Mucosa of descending colon (tissue), 3 donors: ENCODE measurements at regions not wholly inside any gene's neighbourhood (a gene's known extent, or its start where the extent isn't known, plus 50 kb on each side); places are given as distances from the start of the nearest gene placed in this dataset.

ENCODE experiments used
- ATAC-seq: fragments of 200-7000 bp; cut with Tn5 transposase; one replicate; pipeline ENCODE4 v1.9.1; 2020; ENCODE audit warnings: mild to moderate bottlenecking, moderate library complexity
- DNase-seq, 3 donors: peaks; one replicate each; pipeline ENCODE4 v3.0.0-alpha.2; 2020
- H3K36me3 ChIP-seq: fragments of 200-600 bp; one replicate; pipeline ENCODE4 v1.8.0; 2021; ENCODE audit warnings: low read depth, mild to moderate bottlenecking
- H3K4me1 ChIP-seq: fragments of 200-600 bp; one replicate; pipeline ENCODE4 v1.8.0; 2021; ENCODE audit warnings: low read depth, mild to moderate bottlenecking
- H3K4me3 ChIP-seq: fragments of 200-600 bp; one replicate; pipeline ENCODE4 v1.8.0; 2021; ENCODE audit warnings: mild to moderate bottlenecking
- H3K9me3 ChIP-seq: fragments of 200-600 bp; one replicate; pipeline ENCODE4 v1.8.0; 2021; ENCODE audit warnings: mild to moderate bottlenecking
- CTCF ChIP-seq: fragments of 200-600 bp; IDR thresholded peaks from one replicate; pipeline ENCODE4 v1.8.0; 2022; ENCODE audit warnings: antibody characterized with exemption, mild to moderate bottlenecking
- intact Hi-C, 2 donors: fragments of 100-400 bp; cut with DNase I in 1 of 2; cut with micrococcal nuclease in 1 of 2; formaldehyde crosslinking; loops; one replicate each; pipeline versions ENCODE4 v1.11.0 to v1.11.1; 2022; cut with DNase I, micrococcal nuclease
- donor health status: DM: no; HTN: no; CAD: no; lungs with moderate emphysema.
- donor health status: DM: no; HTN: no; CAD: no.
- donor health status: DM: no; HTN: yes; CAD: no.

- intact Hi-C loops: no loop called here
- no peaks in the 10 kb centered on the region for H3K36me3 ChIP-seq
- DNase-seq: no peak
- H3K9me3 ChIP-seq: no peaks in the 10 kb centered on the region
- no peaks in the 10 kb centered on the region for H3K4me1 ChIP-seq
- no peak for ATAC-seq
- no peak for TF ChIP-seq CTCF
- no peak overlapping the region for H3K4me3 ChIP-seq
Observed at GRCh38 chr3:66703501-66703900, 202.7 kb upstream of the LRIG1 start.

DNA sequence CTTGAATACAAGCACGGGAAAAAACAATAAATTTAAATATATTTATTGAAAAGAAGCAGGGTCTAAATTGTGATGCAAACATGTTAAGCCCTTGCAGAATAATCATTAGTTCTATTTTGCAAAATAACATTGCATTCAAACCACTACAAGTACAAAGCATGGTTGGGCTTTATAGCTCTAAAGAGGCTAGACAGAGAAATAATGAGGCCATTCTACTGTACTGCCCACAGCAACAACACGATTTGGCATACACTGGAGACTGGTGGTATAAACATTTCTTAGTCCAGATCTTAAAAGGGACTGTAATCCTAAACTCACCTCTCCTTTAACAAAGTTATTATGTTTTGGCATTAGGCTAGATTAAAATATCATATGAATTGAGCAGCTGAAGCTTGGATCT lies 204.3 kb upstream of the LRIG1 start:
- H3K9me3 ChIP-seq: no peaks in the 10 kb centered on the region
- H3K4me3 ChIP-seq: no peak overlapping the region
- DNase-seq: no peak
- ATAC-seq: no peak
- intact Hi-C loops: no loop called here
- H3K36me3 ChIP-seq: no peaks in the 10 kb centered on the region
- no peak for TF ChIP-seq CTCF
- no peaks in the 10 kb centered on the region for H3K4me1 ChIP-seq

GRCh38 chr3:66706890-66707289 lies 206.1 kb upstream of the LRIG1 start:
- intact Hi-C loops: no loop called here

DNA sequence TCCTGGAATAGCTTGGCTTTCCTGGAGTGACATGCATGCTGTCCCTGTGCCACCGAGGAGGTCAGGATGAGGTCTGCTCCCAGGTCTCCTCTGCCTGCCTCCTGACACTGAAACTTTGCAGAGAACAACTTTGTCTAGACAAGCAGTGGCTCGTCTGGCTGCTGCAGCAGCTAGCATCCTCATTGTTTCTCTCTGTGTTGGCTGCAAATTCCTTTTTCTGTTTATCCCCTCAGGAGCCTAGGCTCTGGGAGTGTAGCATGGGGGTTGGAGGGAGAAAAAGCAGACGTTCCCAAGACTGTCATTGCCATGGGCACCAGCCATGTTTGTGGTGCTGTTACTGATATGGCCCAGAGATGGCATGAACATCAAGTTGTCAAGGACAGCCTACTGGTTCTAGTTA lies 208.7 kb upstream of the LRIG1 start:
- intact Hi-C loops: no loop called here
- TF ChIP-seq CTCF: no peak

More at GRCh38 chr3:66706890-66707289, 206.1 kb upstream of the LRIG1 start:
- H3K36me3 ChIP-seq: no peaks in the 10 kb centered on the region
- H3K4me1 ChIP-seq: no peaks in the 10 kb centered on the region
- ATAC-seq (no peak), DNase-seq (no peak)
- H3K9me3 ChIP-seq: no peaks in the 10 kb centered on the region
- no peak overlapping the region for H3K4me3 ChIP-seq
- no peak for TF ChIP-seq CTCF

DNA sequence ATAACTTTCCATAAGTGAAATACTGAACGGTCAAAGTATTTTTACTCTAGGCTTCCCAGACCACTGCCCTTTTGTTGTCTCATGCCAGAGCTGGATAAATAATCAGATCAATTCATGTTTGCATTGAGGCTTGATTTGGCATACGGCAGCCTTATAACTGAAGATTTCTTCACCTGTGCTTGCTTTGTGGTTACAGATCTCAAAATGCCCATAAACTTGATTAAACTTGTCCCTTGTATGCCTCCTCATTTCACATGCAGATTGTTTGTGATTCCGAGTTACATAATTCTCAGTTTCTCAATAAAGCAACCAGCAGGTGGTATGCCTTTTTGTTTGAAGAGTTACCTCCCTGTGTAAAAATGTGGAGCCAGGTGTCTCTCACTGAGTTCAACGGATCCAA lies 211.4 kb upstream of the LRIG1 start:
- Histone ChIP-seq H3K4me3 (no peak overlapping the region), H3K4me1 (no peaks in the 10 kb centered on the region), H3K36me3 (no peaks in the 10 kb centered on the region), H3K9me3 (no peaks in the 10 kb centered on the region)
- no peak for DNase-seq
- TF ChIP-seq CTCF: no peak
- intact Hi-C loops: no loop called here
- ATAC-seq: peak; percentile 57

More for the DNA sequence above, 208.7 kb upstream of the LRIG1 start:
- no peaks in the 10 kb centered on the region for H3K36me3 ChIP-seq
- no peaks in the 10 kb centered on the region for H3K9me3 ChIP-seq
- no peaks in the 10 kb centered on the region for H3K4me1 ChIP-seq
- DNase-seq (no peak), ATAC-seq (no peak)
- no peak overlapping the region for H3K4me3 ChIP-seq

DNA sequence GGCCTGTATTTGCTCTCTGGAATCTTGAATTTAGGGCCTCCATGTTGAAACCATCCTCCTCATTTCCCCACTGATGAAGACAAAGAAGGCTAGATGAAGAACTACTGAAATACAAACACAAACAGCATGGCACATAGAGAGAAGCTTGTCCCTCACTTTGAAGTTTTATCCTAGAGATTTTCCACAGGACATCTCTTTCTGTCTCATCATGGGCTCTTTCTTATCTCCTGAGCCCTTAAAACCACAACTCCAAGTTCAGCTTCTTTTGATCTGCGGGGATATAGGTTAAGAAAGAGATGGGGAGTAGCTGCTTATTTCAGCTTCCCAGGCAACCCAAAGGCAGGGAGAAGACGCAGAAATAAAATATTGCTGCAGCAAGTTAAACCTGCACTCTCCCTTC lies 213.1 kb upstream of the LRIG1 start:
- ATAC-seq (no peak), DNase-seq (no peak)
- TF ChIP-seq CTCF: no peak
- H3K4me3 ChIP-seq: no peak overlapping the region
- intact Hi-C loops: no loop called here
- no peaks in the 10 kb centered on the region for H3K36me3 ChIP-seq
- no peaks in the 10 kb centered on the region for H3K4me1 ChIP-seq
- no peaks in the 10 kb centered on the region for H3K9me3 ChIP-seq
